ENCODE measurements at regions not wholly inside any gene's neighbourhood (a gene's known extent, or its start where the extent isn't known, plus 50 kb on each side); places are given as distances from the start of the nearest gene placed in this dataset.
"Not testable (repeated sequence)": the region's sequence is repeated elsewhere in the genome, so short reads cannot be mapped to it uniquely, and the experiment has no call there.

GRCh38 chr5:126016256-126016655, 407.0 kb upstream of the GRAMD2B start:
- H3K36me3 ChIP-seq (ENCODE audit: control insufficient read depth, insufficient read depth, low read length), result no peaks in the 10 kb centered on the region
- 80 to 100% methylated on average over 1 of the region's 1 CpG for WGBS, 2 experiments
- H3K27me3 ChIP-seq (ENCODE audit: control insufficient read depth, insufficient read depth, low read length, poor library complexity, severe bottlenecking), result no peaks in the 10 kb centered on the region
- no peak overlapping the region for H3K27ac ChIP-seq (ENCODE audit: insufficient read depth, low read depth, low read length, poor library complexity, severe bottlenecking)
- H3K9me3 ChIP-seq (ENCODE audit: control insufficient read depth, low read length), result no peaks in the 10 kb centered on the region
- H3K4me3 ChIP-seq (ENCODE audit: insufficient read depth, low read depth, low read length), result no peak overlapping the region
- H3K4me1 ChIP-seq (ENCODE audit: control insufficient read depth, insufficient read depth, low read length), result peaks cover 6% of the 10 kb centered on the region

DNA sequence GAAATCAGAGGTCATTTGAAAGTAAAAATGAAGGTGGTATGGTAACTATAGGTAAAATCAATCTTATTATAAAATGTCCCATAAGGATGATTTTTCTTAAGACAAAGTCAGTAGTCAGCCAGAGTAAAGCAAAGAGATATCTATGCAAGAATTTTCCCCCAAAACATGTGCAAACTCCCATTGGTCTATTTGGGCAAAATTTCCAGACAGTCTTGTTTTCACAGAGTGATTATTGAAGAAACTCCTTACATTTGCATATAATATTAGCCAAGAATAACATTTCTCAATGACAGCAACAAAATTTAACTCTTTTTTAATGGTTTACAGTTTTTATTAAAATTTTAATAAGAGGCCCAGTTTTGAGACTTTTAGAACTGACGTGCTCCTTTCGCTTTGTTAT, 406.1 kb upstream of the GRAMD2B start:
- Histone ChIP-seq H3K9me3 (ENCODE audit: control insufficient read depth, low read length) (no peaks in the 10 kb centered on the region), H3K27me3 (ENCODE audit: control insufficient read depth, insufficient read depth, low read length, poor library complexity, severe bottlenecking) (no peaks in the 10 kb centered on the region), H3K4me3 (ENCODE audit: insufficient read depth, low read depth, low read length) (no peak overlapping the region), H3K4me1 (ENCODE audit: control insufficient read depth, insufficient read depth, low read length) (peaks cover 6% of the 10 kb centered on the region), H3K27ac (ENCODE audit: insufficient read depth, low read depth, low read length, poor library complexity, severe bottlenecking) (no peak overlapping the region), H3K36me3 (ENCODE audit: control insufficient read depth, insufficient read depth, low read length) (no peaks in the 10 kb centered on the region)
- WGBS, 2 experiments, result 98 to 100% methylated on average over 2 of the region's 2 CpGs

DNA sequence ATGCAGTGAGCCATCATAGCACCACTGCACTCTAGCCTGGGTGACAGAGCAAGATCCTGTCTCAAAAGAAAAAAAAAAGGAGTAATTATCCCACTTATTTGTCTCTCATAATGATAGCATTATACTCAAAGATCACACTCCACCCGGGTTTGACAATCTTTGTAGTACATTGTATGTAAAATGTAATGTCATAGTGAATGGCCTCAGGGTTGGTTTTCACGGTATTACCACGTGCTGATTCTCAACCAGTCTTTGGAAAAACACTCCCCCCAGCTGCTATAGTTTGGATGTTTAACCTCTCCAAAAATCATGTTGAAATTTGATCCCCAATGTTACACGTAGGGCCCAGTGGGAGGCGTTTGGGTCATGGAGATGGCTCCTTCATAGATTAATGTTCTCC, 402.4 kb upstream of the GRAMD2B start:
- WGBS, 2 experiments, result 87 to 95% methylated on average over 5 of the region's 5 CpGs
- H3K27ac ChIP-seq (ENCODE audit: insufficient read depth, low read depth, low read length, poor library complexity, severe bottlenecking), result no peak overlapping the region
- no peaks in the 10 kb centered on the region for H3K9me3 ChIP-seq (ENCODE audit: control insufficient read depth, low read length)
- H3K4me3 ChIP-seq (ENCODE audit: insufficient read depth, low read depth, low read length), result no peak overlapping the region
- H3K27me3 ChIP-seq (ENCODE audit: control insufficient read depth, insufficient read depth, low read length, poor library complexity, severe bottlenecking), result no peaks in the 10 kb centered on the region
- no peaks in the 10 kb centered on the region for H3K36me3 ChIP-seq (ENCODE audit: control insufficient read depth, insufficient read depth, low read length)
- H3K4me1 ChIP-seq (ENCODE audit: control insufficient read depth, insufficient read depth, low read length), result no peaks in the 10 kb centered on the region

GRCh38 chr5:126023994-126024441, 399.2 kb upstream of the GRAMD2B start:
- no peaks in the 10 kb centered on the region for H3K9me3 ChIP-seq (ENCODE audit: control insufficient read depth, low read length)
- H3K27me3 ChIP-seq (ENCODE audit: control insufficient read depth, insufficient read depth, low read length, poor library complexity, severe bottlenecking), result no peaks in the 10 kb centered on the region
- no peaks in the 10 kb centered on the region for H3K36me3 ChIP-seq (ENCODE audit: control insufficient read depth, insufficient read depth, low read length)
- no peak overlapping the region for H3K4me3 ChIP-seq (ENCODE audit: insufficient read depth, low read depth, low read length)
- WGBS, 2 experiments, result 87 to 98% methylated on average over 2 of the region's 2 CpGs
- H3K27ac ChIP-seq (ENCODE audit: insufficient read depth, low read depth, low read length, poor library complexity, severe bottlenecking), result no peak overlapping the region
- H3K4me1 ChIP-seq (ENCODE audit: control insufficient read depth, insufficient read depth, low read length), result no peaks in the 10 kb centered on the region

GRCh38 chr5:126027149-126027548, 396.1 kb upstream of the GRAMD2B start:
- no peak overlapping the region for H3K4me3 ChIP-seq (ENCODE audit: insufficient read depth, low read depth, low read length)
- WGBS, 2 experiments, result 95 to 96% methylated on average over 3 of the region's 3 CpGs
- H3K9me3 ChIP-seq (ENCODE audit: control insufficient read depth, low read length), result no peaks in the 10 kb centered on the region
- H3K27ac ChIP-seq (ENCODE audit: insufficient read depth, low read depth, low read length, poor library complexity, severe bottlenecking), result no peak overlapping the region
- H3K4me1 ChIP-seq (ENCODE audit: control insufficient read depth, insufficient read depth, low read length), result no peaks in the 10 kb centered on the region
- no peaks in the 10 kb centered on the region for H3K27me3 ChIP-seq (ENCODE audit: control insufficient read depth, insufficient read depth, low read length, poor library complexity, severe bottlenecking)
- H3K36me3 ChIP-seq (ENCODE audit: control insufficient read depth, insufficient read depth, low read length), result no peaks in the 10 kb centered on the region

DNA sequence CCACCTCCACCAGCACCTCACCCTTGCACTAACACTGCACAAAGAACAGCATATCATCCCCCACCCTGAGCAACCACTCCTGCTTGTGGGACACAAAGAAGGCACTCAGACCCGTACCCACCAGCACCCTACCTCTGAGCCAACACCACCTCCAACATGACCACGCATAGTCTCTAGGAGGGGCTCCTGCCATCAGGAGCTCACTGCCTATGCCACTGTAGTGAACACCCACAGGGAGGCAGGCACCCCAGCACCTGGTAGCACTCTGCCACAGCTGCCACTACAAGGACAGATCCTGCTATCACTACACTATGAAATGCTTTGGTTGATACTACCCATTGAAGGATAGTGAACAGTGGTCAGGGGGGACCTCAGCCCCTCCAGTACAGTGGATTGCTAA, 395.6 kb upstream of the GRAMD2B start:
- no peak overlapping the region for H3K4me3 ChIP-seq (ENCODE audit: insufficient read depth, low read depth, low read length)
- H3K9me3 ChIP-seq (ENCODE audit: control insufficient read depth, low read length), result no peaks in the 10 kb centered on the region
- H3K4me1 ChIP-seq (ENCODE audit: control insufficient read depth, insufficient read depth, low read length), result no peaks in the 10 kb centered on the region
- H3K27ac ChIP-seq (ENCODE audit: insufficient read depth, low read depth, low read length, poor library complexity, severe bottlenecking), result no peak overlapping the region
- no peaks in the 10 kb centered on the region for H3K36me3 ChIP-seq (ENCODE audit: control insufficient read depth, insufficient read depth, low read length)
- no peaks in the 10 kb centered on the region for H3K27me3 ChIP-seq (ENCODE audit: control insufficient read depth, insufficient read depth, low read length, poor library complexity, severe bottlenecking)
- 91 to 98% methylated on average over 2 of the region's 2 CpGs for WGBS, 2 experiments

DNA sequence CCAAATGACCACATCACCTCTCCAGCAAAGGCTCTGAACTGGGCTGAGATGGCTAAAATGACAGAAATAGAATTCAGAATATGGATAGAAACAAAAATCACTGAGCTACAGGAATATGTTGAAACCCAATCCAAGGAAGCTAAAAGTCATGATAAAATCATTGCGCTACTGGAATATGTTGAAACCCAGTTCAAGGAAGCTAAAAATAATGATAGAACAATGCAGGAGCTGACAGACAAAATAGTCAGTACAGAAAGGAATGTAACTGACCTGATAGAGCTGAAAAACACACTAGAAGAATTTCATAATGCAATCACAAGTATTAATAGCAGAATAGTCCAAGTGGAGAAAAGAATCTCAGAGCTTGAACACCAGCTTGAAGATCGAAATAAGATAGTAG, 394.9 kb upstream of the GRAMD2B start:
- no peaks in the 10 kb centered on the region for H3K9me3 ChIP-seq (ENCODE audit: control insufficient read depth, low read length)
- 89 to 92% methylated on average over 2 of the region's 2 CpGs for WGBS, 2 experiments
- H3K27ac ChIP-seq (ENCODE audit: insufficient read depth, low read depth, low read length, poor library complexity, severe bottlenecking), result no peak overlapping the region
- no peaks in the 10 kb centered on the region for H3K36me3 ChIP-seq (ENCODE audit: control insufficient read depth, insufficient read depth, low read length)
- no peaks in the 10 kb centered on the region for H3K27me3 ChIP-seq (ENCODE audit: control insufficient read depth, insufficient read depth, low read length, poor library complexity, severe bottlenecking)
- no peaks in the 10 kb centered on the region for H3K4me1 ChIP-seq (ENCODE audit: control insufficient read depth, insufficient read depth, low read length)
- no peak overlapping the region for H3K4me3 ChIP-seq (ENCODE audit: insufficient read depth, low read depth, low read length)

GRCh38 chr5:126029282-126029681, 393.9 kb upstream of the GRAMD2B start:
- H3K27ac ChIP-seq (ENCODE audit: insufficient read depth, low read depth, low read length, poor library complexity, severe bottlenecking); H3K27me3 ChIP-seq (ENCODE audit: control insufficient read depth, insufficient read depth, low read length, poor library complexity, severe bottlenecking); H3K9me3 ChIP-seq (ENCODE audit: control insufficient read depth, low read length); H3K4me3 ChIP-seq (ENCODE audit: insufficient read depth, low read depth, low read length); H3K36me3 ChIP-seq (ENCODE audit: control insufficient read depth, insufficient read depth, low read length); H3K4me1 ChIP-seq (ENCODE audit: control insufficient read depth, insufficient read depth, low read length): not testable (repeated sequence)
- WGBS, 2 experiments, result 83 to 96% methylated on average over 1 of the region's 1 CpG

- H3K27ac ChIP-seq (ENCODE audit: insufficient read depth, low read depth, low read length, poor library complexity, severe bottlenecking), result no peak overlapping the region
- H3K4me1 ChIP-seq (ENCODE audit: control insufficient read depth, insufficient read depth, low read length), result no peaks in the 10 kb centered on the region
- no peak overlapping the region for H3K4me3 ChIP-seq (ENCODE audit: insufficient read depth, low read depth, low read length)
- no peaks in the 10 kb centered on the region for H3K9me3 ChIP-seq (ENCODE audit: control insufficient read depth, low read length)
- WGBS, 2 experiments, result 83 to 91% methylated on average over 3 of the region's 3 CpGs
- H3K36me3 ChIP-seq (ENCODE audit: control insufficient read depth, insufficient read depth, low read length), result no peaks in the 10 kb centered on the region
- no peaks in the 10 kb centered on the region for H3K27me3 ChIP-seq (ENCODE audit: control insufficient read depth, insufficient read depth, low read length, poor library complexity, severe bottlenecking)
Measured at GRCh38 chr5:126030698-126031097, 392.5 kb upstream of the GRAMD2B start.

DNA sequence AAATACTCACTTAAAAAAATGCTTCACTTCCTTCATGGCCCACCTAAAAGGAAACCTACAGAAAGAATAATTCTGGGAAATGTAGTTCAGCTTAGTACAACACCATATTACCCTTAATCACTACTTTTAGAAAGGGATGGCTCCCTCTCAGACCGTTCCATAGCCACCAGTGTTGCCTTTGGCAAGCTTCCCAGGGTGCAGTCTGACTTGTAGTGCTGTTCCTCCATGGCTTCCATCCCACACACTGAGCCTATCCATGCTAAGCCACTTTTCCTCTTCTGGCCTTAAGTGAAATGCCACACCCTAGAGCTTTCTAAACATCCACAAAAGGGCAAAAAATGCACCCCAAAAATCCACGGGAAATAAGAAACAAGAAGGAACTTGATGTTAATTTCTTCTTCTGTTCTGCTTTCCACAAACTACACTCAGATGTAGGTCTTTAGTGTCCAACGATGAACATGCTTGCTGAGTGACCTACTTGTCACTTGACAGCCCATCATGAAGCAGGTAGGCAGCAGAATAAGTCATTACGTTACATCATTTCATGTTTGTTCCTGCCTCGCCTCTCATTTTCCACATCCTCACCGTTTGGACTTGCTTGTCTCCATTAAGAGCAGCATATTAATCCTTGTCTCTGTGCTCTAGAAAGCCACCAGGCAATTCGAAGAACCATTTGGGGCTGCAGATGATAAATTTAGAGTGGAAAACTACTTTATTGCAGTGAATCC, 391.1 kb upstream of the GRAMD2B start:
- WGBS, 2 experiments, result 95 to 98% methylated on average over 7 of the region's 7 CpGs
- no peak overlapping the region for H3K4me3 ChIP-seq (ENCODE audit: insufficient read depth, low read depth, low read length)
- no peaks in the 10 kb centered on the region for H3K27me3 ChIP-seq (ENCODE audit: control insufficient read depth, insufficient read depth, low read length, poor library complexity, severe bottlenecking)
- H3K36me3 ChIP-seq (ENCODE audit: control insufficient read depth, insufficient read depth, low read length), result no peaks in the 10 kb centered on the region
- no peaks in the 10 kb centered on the region for H3K4me1 ChIP-seq (ENCODE audit: control insufficient read depth, insufficient read depth, low read length)
- H3K27ac ChIP-seq (ENCODE audit: insufficient read depth, low read depth, low read length, poor library complexity, severe bottlenecking), result no peak overlapping the region
- no peaks in the 10 kb centered on the region for H3K9me3 ChIP-seq (ENCODE audit: control insufficient read depth, low read length)

GRCh38 chr5:126043688-126044087, 379.5 kb upstream of the GRAMD2B start:
- peaks cover 7% of the 10 kb centered on the region for H3K4me1 ChIP-seq (ENCODE audit: control insufficient read depth, insufficient read depth, low read length)
- no peaks in the 10 kb centered on the region for H3K36me3 ChIP-seq (ENCODE audit: control insufficient read depth, insufficient read depth, low read length)
- WGBS, 2 experiments, result 82 to 84% methylated on average over 5 of the region's 5 CpGs
- H3K27ac ChIP-seq (ENCODE audit: insufficient read depth, low read depth, low read length, poor library complexity, severe bottlenecking), result no peak overlapping the region
- no peak overlapping the region for H3K4me3 ChIP-seq (ENCODE audit: insufficient read depth, low read depth, low read length)
- H3K9me3 ChIP-seq (ENCODE audit: control insufficient read depth, low read length), result no peaks in the 10 kb centered on the region
- no peaks in the 10 kb centered on the region for H3K27me3 ChIP-seq (ENCODE audit: control insufficient read depth, insufficient read depth, low read length, poor library complexity, severe bottlenecking)

Data from ectodermal cell (in vitro differentiated cells).